ENCODE measurements at regions not wholly inside any gene's neighbourhood (a gene's known extent, or its start where the extent isn't known, plus 50 kb on each side); places are given as distances from the start of the nearest gene placed in this dataset.

GRCh38 chr15:69813881-69814280 is 283.8 kb downstream of the TLE3 start:
- TF ChIP-seq CTCF (IDR thresholded peaks at IDR 0.05; ENCODE audit: low read depth, low read length, poor library complexity, severe bottlenecking) (no peak), EZH2phosphoT487 (IDR thresholded peaks at IDR 0.05; ENCODE audit: borderline replicate concordance, low read length) (no peak)

All from DOHH2 (cell line).